DND-41 (cell line): ENCODE measurements at regions not wholly inside any gene's neighbourhood (a gene's known extent, or its start where the extent isn't known, plus 50 kb on each side); places are given as distances from the start of the nearest gene placed in this dataset.

Experiments
- ATAC-seq: fragments of 200-7000 bp; cut with Tn5 transposase; 3 replicates; pipeline ENCODE4 v1.9.1; 2021; ENCODE audit warnings: low read depth; ENCODE audit not compliant: insufficient read depth
- DNase-seq: peaks from one replicate; pipeline ENCODE4 v3.0.0-alpha.2; 2020
- H2AFZ ChIP-seq: 2 replicates; pipeline ENCODE4 v1.6.0; 2012; ENCODE audit warnings: low read depth, low read length
- H3K27ac ChIP-seq: 2 replicates; pipeline ENCODE4 v1.5.1; 2012; ENCODE audit warnings: low read length, inconsistent platforms
- H3K27me3 ChIP-seq: fragments of 200-600 bp; sonication (generic); 2 replicates; pipeline ENCODE4 v1.6.0; 2012; ENCODE audit warnings: low read length, mild to moderate bottlenecking, inconsistent platforms; ENCODE audit not compliant: insufficient read depth, poor library complexity
- H3K36me3 ChIP-seq: 2 replicates; pipeline ENCODE4 v1.5.1; 2012; ENCODE audit warnings: low read length, inconsistent platforms; ENCODE audit not compliant: insufficient read depth
- H3K4me1 ChIP-seq: 2 replicates; pipeline ENCODE4 v1.5.1; 2012; ENCODE audit warnings: mild to moderate bottlenecking, low read length; ENCODE audit not compliant: insufficient read depth
- H3K4me2 ChIP-seq: 2 replicates; pipeline ENCODE4 v1.6.0; 2012; ENCODE audit warnings: mild to moderate bottlenecking, moderate library complexity, low read length, inconsistent platforms; ENCODE audit not compliant: insufficient read depth
- H3K4me3 ChIP-seq, 2 experiments: fragments of 200-600 bp in 1 of 2; shearing (Covaris generic) in 1 of 2; 2 replicates each; pipeline ENCODE4 v1.5.1; 2012 to 2016; ENCODE audit warnings: inconsistent platforms in 2 of 2, low read length in 2 of 2, mild to moderate bottlenecking in 2 of 2, low read depth in 1 of 2, moderate library complexity in 1 of 2
- H3K79me2 ChIP-seq: 2 replicates; pipeline ENCODE4 v1.6.0; 2012; ENCODE audit warnings: low read length, inconsistent platforms; ENCODE audit not compliant: insufficient read depth
- H3K9ac ChIP-seq: 2 replicates; pipeline ENCODE4 v1.6.0; 2012; ENCODE audit warnings: low read depth, mild to moderate bottlenecking, inconsistent platforms, low read length, moderate library complexity
- H3K9me3 ChIP-seq: 2 replicates; pipeline ENCODE4 v1.5.1; 2012; ENCODE audit warnings: low read length, moderate library complexity, mild to moderate bottlenecking, inconsistent platforms; ENCODE audit not compliant: insufficient read depth, severe bottlenecking
- H4K20me1 ChIP-seq: 2 replicates; pipeline ENCODE4 v1.6.0; 2012; ENCODE audit warnings: low read length; ENCODE audit not compliant: insufficient read depth
- CTCF ChIP-seq: IDR thresholded peaks from 2 replicates; pipeline ENCODE4 v1.5.1; 2012; ENCODE audit warnings: borderline replicate concordance, low read length, moderate library complexity, mild to moderate bottlenecking; ENCODE audit not compliant: poor library complexity, severe bottlenecking; ENCODE audit errors: extremely low read depth
- EZH2 ChIP-seq: IDR thresholded peaks from 3 replicates; pipeline ENCODE4 v1.6.1; 2012; ENCODE audit warnings: borderline replicate concordance, low read depth, mild to moderate bottlenecking, moderate library complexity, low read length, inconsistent platforms; ENCODE audit not compliant: severe bottlenecking

- no peaks in the 10 kb centered on the region for H3K27me3 ChIP-seq
- no peaks in the 10 kb centered on the region for H3K36me3 ChIP-seq
- no peak overlapping the region for H3K9ac ChIP-seq
- no peak overlapping the region for H3K4me2 ChIP-seq
- ATAC-seq (no peak), DNase-seq (no peak)
- no peaks in the 10 kb centered on the region for H4K20me1 ChIP-seq
- H3K4me1 ChIP-seq, result no peaks in the 10 kb centered on the region
- no peak overlapping the region for H2AFZ ChIP-seq
- H3K4me3 ChIP-seq, result no peak overlapping the region
- H3K27ac ChIP-seq, result no peak overlapping the region
- no peaks in the 10 kb centered on the region for H3K9me3 ChIP-seq
- H3K79me2 ChIP-seq, result no peaks in the 10 kb centered on the region
- no peak for TF ChIP-seq CTCF
- no peak for TF ChIP-seq EZH2
These were observed 570.7 kb upstream of the ID2 start for GRCh38 chr2:8111193-8111592.

DNA sequence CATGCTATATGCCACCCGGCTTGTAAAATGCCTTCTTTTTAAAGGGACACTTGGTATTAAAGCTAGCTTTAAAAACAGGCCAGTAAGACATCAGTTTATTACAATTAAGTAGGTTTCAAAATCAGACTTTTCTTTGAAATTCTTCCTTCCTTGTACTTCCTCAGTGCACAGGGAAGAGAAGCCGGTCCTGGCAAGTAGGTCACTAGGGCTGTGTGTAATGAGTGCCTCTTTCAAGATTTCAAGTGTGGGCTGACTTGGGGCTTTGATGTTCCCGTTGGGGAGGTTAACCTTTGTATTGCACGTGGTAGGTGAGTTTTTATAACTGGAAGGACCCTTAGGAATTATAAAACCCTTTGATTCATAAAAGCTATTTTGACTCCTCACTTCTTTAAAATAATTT, 566.4 kb upstream of the ID2 start:
- no peak for ATAC-seq
- Histone ChIP-seq H3K27me3 (no peaks in the 10 kb centered on the region), H2AFZ (no peak overlapping the region), H3K27ac (no peak overlapping the region), H4K20me1 (no peaks in the 10 kb centered on the region), H3K9ac (no peak overlapping the region), H3K79me2 (no peaks in the 10 kb centered on the region), H3K4me1 (no peaks in the 10 kb centered on the region), H3K4me2 (no peak overlapping the region), H3K36me3 (no peaks in the 10 kb centered on the region), H3K4me3 (no peak overlapping the region), H3K9me3 (no peaks in the 10 kb centered on the region)
- no peak for DNase-seq
- TF ChIP-seq CTCF, result no peak

- H3K4me3 ChIP-seq, result no peak overlapping the region
- TF ChIP-seq EZH2 (no peak), CTCF (no peak)
- H3K4me1 ChIP-seq, result no peaks in the 10 kb centered on the region
- ATAC-seq, result no peak
- no peaks in the 10 kb centered on the region for H3K27me3 ChIP-seq
- H3K79me2 ChIP-seq, result no peaks in the 10 kb centered on the region
- H3K9ac ChIP-seq, result no peak overlapping the region
- H3K4me2 ChIP-seq, result no peak overlapping the region
- no peaks in the 10 kb centered on the region for H4K20me1 ChIP-seq
- no peak for DNase-seq
- H3K36me3 ChIP-seq, result no peaks in the 10 kb centered on the region
- H3K9me3 ChIP-seq, result no peaks in the 10 kb centered on the region
- no peak overlapping the region for H3K27ac ChIP-seq
- no peak overlapping the region for H2AFZ ChIP-seq
These were observed 565.9 kb upstream of the ID2 start for GRCh38 chr2:8115966-8116365.

- no peak overlapping the region for H2AFZ ChIP-seq
- H3K79me2 ChIP-seq, result no peaks in the 10 kb centered on the region
- DNase-seq (no peak), ATAC-seq (no peak)
- no peak for TF ChIP-seq CTCF
- TF ChIP-seq EZH2, result no peak
- H3K4me3 ChIP-seq, result no peak overlapping the region
- H3K27me3 ChIP-seq, result no peaks in the 10 kb centered on the region
- H3K4me2 ChIP-seq, result no peak overlapping the region
- no peaks in the 10 kb centered on the region for H4K20me1 ChIP-seq
- H3K36me3 ChIP-seq, result no peaks in the 10 kb centered on the region
- no peaks in the 10 kb centered on the region for H3K9me3 ChIP-seq
- H3K27ac ChIP-seq, result no peak overlapping the region
- H3K9ac ChIP-seq, result no peak overlapping the region
- H3K4me1 ChIP-seq, result no peaks in the 10 kb centered on the region
These were observed 565.2 kb upstream of the ID2 start for GRCh38 chr2:8116661-8117060.
